AG09319 (cell line): ENCODE measurements at regions not wholly inside any gene's neighbourhood (a gene's known extent, or its start where the extent isn't known, plus 50 kb on each side); places are given as distances from the start of the nearest gene placed in this dataset.
"Not testable (repeated sequence)": the region's sequence is repeated elsewhere in the genome, so short reads cannot be mapped to it uniquely, and the experiment has no call there.

Experiments used
- DNase-seq: peaks from one replicate; pipeline ENCODE4 v3.0.0-alpha.2; 2010; ENCODE audit warnings: low read depth; ENCODE audit errors: extremely low read depth
- CTCF ChIP-seq: IDR thresholded peaks from 2 replicates; pipeline ENCODE4 v1.5.1; 2011; ENCODE audit warnings: low read depth, mild to moderate bottlenecking, inconsistent platforms, low read length, moderate library complexity

GRCh38 chrX:508163-508562, 121.5 kb upstream of the PPP2R3B start:
- TF ChIP-seq CTCF: no peak
- DNase-seq: no peak

- not testable (repeated sequence) for DNase-seq
These were observed 121.8 kb upstream of the SHOX start for GRCh38 chrX:508821-509220.

GRCh38 chrX:511089-511488, 119.5 kb upstream of the SHOX start:
- not testable (repeated sequence) for DNase-seq

- DNase-seq: no peak
- TF ChIP-seq CTCF: no peak
These were observed 112.3 kb upstream of the SHOX start for GRCh38 chrX:518319-518718.

- no peak for TF ChIP-seq CTCF
- no peak for DNase-seq
These were observed 110.8 kb upstream of the SHOX start for GRCh38 chrX:519741-520140.

GRCh38 chrX:522456-522855, 108.1 kb upstream of the SHOX start:
- no peak for TF ChIP-seq CTCF
- DNase-seq: no peak

GRCh38 chrX:525134-525533, 105.5 kb upstream of the SHOX start:
- no peak for TF ChIP-seq CTCF

GRCh38 chrX:526295-527224, 104.0 kb upstream of the SHOX start:
- no peak for TF ChIP-seq CTCF
- no peak for DNase-seq

More at GRCh38 chrX:525134-525533, 105.5 kb upstream of the SHOX start:
- DNase-seq: no peak
